AG09319 (cell line): ENCODE measurements at regions not wholly inside any gene's neighbourhood (a gene's known extent, or its start where the extent isn't known, plus 50 kb on each side); places are given as distances from the start of the nearest gene placed in this dataset.

Source experiments
- DNase-seq: peaks from one replicate; pipeline ENCODE4 v3.0.0-alpha.2; 2010; ENCODE audit warnings: low read depth; ENCODE audit errors: extremely low read depth
- CTCF ChIP-seq: IDR thresholded peaks from 2 replicates; pipeline ENCODE4 v1.5.1; 2011; ENCODE audit warnings: low read depth, mild to moderate bottlenecking, inconsistent platforms, low read length, moderate library complexity

DNA sequence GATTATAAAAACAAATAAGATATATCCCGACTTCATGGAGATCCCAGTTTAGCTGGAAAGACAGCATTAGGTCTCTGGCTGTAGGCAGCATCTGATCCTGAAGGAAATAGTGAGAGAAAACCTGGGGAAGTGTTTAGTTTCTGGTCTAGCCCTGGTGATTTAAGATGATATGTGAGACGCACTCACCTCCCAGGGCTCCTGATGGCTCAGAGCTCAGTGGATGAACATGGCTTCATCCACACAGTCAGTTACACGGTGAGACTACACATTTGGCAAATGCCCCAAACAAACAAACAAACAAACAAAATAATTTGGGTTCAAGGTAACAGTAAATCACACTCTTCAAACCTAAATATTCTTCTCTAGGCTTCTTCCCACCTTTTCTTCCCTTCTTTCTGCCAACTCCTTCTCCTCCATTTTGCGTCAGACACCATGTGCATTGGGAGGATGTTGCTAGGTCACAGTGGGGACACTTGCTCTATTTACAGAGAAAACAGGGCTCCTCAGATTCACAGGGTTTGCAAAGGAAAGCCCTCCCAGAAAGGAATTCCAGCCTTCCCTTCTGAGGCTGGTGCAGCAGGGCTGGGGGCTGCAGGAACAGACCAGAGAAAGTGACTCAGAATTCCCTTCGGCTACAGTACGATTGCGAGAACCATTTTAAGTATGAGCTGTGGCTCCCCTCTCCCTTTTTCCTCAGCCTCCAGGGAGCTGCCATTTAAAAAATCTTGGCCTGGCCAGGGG, 59.6 kb upstream of the SALL4 start:
- no peak for DNase-seq
- no peak for TF ChIP-seq CTCF

GRCh38 chr20:51860111-51860882, 58.0 kb upstream of the SALL4 start:
- no peak for TF ChIP-seq CTCF
- no peak for DNase-seq

- no peak for TF ChIP-seq CTCF
- no peak for DNase-seq
Measured at GRCh38 chr20:51856432-51856831, 54.1 kb upstream of the SALL4 start.

- no peak for DNase-seq
- no peak for TF ChIP-seq CTCF
Measured at GRCh38 chr20:51854921-51855320, 52.6 kb upstream of the SALL4 start.
